IMR-90 (cell line): ENCODE measurements at regions not wholly inside any gene's neighbourhood (a gene's known extent, or its start where the extent isn't known, plus 50 kb on each side); places are given as distances from the start of the nearest gene placed in this dataset.

Experiments
- BHLHE40 ChIP-seq: fragments of 150-350 bp; IDR thresholded peaks from 2 replicates; pipeline ENCODE4 v1.6.1; 2016; ENCODE audit warnings: mild to moderate bottlenecking, low read depth, low read length
- CEBPB ChIP-seq: IDR thresholded peaks from 2 replicates; pipeline ENCODE4 v1.6.1; 2012; ENCODE audit warnings: low read depth, low read length, improper control_type of control experiment
- CHD1 ChIP-seq: IDR thresholded peaks from 2 replicates; pipeline ENCODE4 v1.6.1; 2012; ENCODE audit warnings: low read depth, low read length, improper control_type of control experiment
- FOS ChIP-seq: fragments of 150-350 bp; IDR thresholded peaks from 2 replicates; pipeline ENCODE4 v1.6.1; 2016; ENCODE audit warnings: low read depth, low read length
- MAFK ChIP-seq: IDR thresholded peaks from 2 replicates; pipeline ENCODE4 v1.6.1; 2012; ENCODE audit warnings: low read depth, low read length, improper control_type of control experiment
- MAZ ChIP-seq: IDR thresholded peaks from 2 replicates; pipeline ENCODE4 v1.6.1; 2012; ENCODE audit warnings: low read depth, mild to moderate bottlenecking, low read length, improper control_type of control experiment, moderate library complexity, borderline replicate concordance
- MXI1 ChIP-seq: IDR thresholded peaks from 2 replicates; pipeline ENCODE4 v1.6.1; 2012; ENCODE audit warnings: low read depth, mild to moderate bottlenecking, low read length, moderate library complexity, borderline replicate concordance
- POLR2A ChIP-seq: IDR thresholded peaks from 2 replicates; pipeline ENCODE4 v1.6.1; 2012; ENCODE audit warnings: mild to moderate bottlenecking, low read depth, low read length
- RAD21 ChIP-seq: IDR thresholded peaks from 2 replicates; pipeline ENCODE4 v1.6.1; 2012; ENCODE audit warnings: low read length, improper control_type of control experiment
- RCOR1 ChIP-seq: IDR thresholded peaks from 2 replicates; pipeline ENCODE4 v1.6.1; 2012; ENCODE audit warnings: mild to moderate bottlenecking, low read length, improper control_type of control experiment; ENCODE audit not compliant: insufficient replicate concordance
- RFX5 ChIP-seq: IDR thresholded peaks from 2 replicates; pipeline ENCODE4 v1.8.0; 2012; ENCODE audit warnings: low read depth, mild to moderate bottlenecking, low read length, moderate library complexity
- SMC3 ChIP-seq: fragments of 150-350 bp; IDR thresholded peaks from 2 replicates; pipeline ENCODE4 v1.6.1; 2016; ENCODE audit warnings: low read depth, mild to moderate bottlenecking, antibody characterized with exemption, low read length, moderate library complexity
- USF2 ChIP-seq: fragments of 150-350 bp; IDR thresholded peaks from 2 replicates; pipeline ENCODE4 v1.6.1; 2017; ENCODE audit warnings: mild to moderate bottlenecking, antibody characterized with exemption, low read length, low read depth
- TF ChIP-seq, protein P1 (sequence below): conservative IDR thresholded peaks from 2 replicates; pipeline ENCODE4 v1.5.1; 2012; ENCODE audit warnings: mild to moderate bottlenecking, low read depth, low read length, improper control_type of control experiment

GRCh38 chr1:90339811-90340210 is 344.9 kb downstream of the ZNF326 start:
- TF ChIP-seq POLR2A, result no peak
- TF ChIP-seq, protein P1, sequence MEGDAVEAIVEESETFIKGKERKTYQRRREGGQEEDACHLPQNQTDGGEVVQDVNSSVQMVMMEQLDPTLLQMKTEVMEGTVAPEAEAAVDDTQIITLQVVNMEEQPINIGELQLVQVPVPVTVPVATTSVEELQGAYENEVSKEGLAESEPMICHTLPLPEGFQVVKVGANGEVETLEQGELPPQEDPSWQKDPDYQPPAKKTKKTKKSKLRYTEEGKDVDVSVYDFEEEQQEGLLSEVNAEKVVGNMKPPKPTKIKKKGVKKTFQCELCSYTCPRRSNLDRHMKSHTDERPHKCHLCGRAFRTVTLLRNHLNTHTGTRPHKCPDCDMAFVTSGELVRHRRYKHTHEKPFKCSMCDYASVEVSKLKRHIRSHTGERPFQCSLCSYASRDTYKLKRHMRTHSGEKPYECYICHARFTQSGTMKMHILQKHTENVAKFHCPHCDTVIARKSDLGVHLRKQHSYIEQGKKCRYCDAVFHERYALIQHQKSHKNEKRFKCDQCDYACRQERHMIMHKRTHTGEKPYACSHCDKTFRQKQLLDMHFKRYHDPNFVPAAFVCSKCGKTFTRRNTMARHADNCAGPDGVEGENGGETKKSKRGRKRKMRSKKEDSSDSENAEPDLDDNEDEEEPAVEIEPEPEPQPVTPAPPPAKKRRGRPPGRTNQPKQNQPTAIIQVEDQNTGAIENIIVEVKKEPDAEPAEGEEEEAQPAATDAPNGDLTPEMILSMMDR, result no peak
- no peak for TF ChIP-seq SMC3
- no peak for TF ChIP-seq BHLHE40
- TF ChIP-seq RAD21, result no peak
- no peak for TF ChIP-seq USF2
- TF ChIP-seq MXI1, result no peak
- no peak for TF ChIP-seq RCOR1
- TF ChIP-seq CEBPB, result no peak
- no peak for TF ChIP-seq MAFK
- no peak for TF ChIP-seq RFX5
- TF ChIP-seq MAZ, result no peak
- no peak for TF ChIP-seq CHD1
- no peak for TF ChIP-seq FOS
